IPS-NIHi11 (cell line): ENCODE measurements at regions not wholly inside any gene's neighbourhood (a gene's known extent, or its start where the extent isn't known, plus 50 kb on each side); places are given as distances from the start of the nearest gene placed in this dataset.
"Not testable (repeated sequence)": the region's sequence is repeated elsewhere in the genome, so short reads cannot be mapped to it uniquely, and the experiment has no call there.

Source experiments
- DNase-seq: peaks from one replicate; pipeline ENCODE4 v3.0.0; 2012; ENCODE audit warnings: mixed read lengths, low spot score

DNA sequence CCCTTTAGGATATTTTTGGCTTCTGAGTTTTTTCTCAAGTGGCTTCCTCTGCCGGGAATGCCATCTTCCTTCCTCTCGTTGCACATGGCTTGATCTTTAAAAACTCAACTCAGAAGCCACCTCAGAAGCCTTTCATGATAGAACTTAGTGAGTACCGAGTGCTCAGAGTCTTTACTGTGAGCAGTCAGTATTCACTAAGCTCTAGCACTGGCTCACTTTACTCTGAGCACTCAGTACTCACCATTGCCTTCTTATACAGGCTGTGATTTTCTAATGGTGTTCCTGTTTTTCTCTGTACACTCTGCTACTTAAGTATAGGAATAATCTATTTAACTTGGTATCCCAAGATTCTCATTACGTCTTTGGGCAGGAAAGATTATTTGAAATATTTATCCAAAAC, 116.2 kb downstream of the PFDN4 start:
- no peak for DNase-seq

DNA sequence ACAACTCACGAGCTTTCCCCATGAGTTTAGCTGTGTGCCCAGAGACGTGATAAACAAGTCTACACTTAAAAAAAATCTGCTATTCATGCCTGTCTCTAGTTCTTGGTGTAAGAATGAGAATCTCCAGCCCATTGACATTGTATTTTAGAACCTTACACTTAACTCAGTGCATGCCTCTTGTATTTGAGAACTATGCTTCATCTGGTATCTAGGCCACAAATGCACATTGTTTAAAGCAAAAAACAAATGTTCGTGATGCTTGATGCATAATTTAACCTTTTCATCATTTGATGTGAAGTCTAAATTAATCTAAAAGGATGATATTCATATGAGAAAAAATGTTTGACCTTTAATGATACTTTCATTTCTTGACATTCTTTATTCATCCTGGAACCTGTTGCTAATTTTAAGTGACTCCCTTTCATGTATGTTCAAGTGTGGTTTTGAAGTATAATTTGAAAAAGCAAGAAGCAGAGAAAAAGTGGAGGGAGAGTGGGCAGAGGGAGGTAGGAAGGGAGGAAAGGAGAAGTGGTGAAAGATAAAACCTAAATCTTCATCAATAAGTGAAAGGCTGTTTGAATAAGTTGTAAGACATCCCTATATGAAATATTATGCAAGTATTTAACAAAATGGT, 116.9 kb downstream of the PFDN4 start:
- DNase-seq = no peak

DNA sequence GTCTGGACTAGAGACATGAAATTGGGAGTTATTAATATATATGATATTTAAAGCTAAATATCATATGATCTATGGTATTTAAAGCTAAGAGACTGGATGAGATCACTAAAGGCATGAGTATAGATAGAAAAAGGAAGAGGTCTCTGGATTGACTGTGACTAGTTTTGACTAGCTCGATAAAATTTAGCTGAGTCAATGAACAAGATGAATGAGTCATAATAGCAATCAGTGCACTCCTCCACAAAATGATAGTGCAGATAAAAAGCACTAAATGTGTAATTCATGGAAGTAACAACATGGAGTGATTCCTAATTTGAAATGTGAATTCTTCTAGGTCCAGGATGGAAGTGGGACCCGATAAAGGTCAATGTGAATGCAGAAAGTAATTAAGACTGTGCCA, 127.4 kb downstream of the PFDN4 start:
- no peak for DNase-seq

DNA sequence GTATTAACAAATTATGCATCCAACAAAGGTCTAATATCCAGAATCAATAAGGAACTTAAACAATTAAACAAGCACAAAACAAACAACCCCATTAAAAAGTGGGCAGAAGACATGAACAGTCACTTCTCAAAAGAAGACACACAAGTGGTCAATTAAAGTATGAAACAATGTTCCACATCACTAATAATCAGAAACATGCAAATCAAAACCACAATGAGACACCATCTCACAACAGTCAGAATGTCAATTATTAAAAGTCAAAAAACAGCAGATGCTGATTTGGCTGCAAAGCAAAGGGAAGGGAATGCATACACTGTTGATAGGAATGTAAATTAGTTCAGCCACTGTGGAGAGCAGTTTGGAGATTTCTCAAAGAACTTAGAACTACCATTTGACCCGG, 129.3 kb downstream of the PFDN4 start:
- DNase-seq = no peak

DNA sequence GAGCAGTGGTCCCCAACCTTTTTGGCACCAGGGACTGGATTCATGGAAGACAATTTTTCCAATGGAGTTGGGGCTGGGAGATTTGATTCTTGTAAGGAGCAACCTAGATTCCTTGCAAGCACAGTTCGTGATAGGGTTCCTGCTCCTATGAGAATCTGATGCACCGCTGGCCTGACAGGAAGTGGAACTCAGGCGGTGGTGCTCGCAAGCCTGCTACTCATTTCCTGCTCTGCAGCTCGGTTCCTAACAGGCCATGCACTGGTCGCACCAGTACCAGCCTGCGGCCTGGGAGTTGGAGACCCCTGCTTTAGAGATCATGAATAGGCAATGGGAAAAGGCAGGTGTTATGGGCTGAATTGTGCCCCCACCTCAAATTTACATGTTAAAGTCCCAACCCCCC, 131.2 kb downstream of the PFDN4 start:
- no peak for DNase-seq

DNA sequence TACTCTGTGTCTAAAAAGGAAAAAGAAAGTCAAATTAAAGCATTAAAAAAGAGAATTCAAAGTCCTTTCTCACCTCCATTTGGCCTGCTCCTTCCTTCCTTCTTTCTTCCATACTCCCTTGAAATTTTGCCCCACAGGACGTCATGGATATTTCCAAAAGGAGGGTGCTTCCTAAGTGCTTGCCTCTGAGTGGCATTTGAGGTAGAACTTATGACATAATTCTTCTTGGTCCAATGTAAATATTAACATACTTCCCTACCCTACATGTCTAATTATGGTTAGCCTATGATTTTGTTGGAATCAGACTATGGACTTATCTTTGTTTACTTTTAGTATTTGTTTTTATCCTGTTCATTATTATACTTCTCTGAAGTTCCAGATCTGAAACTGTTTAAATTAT, 132.3 kb downstream of the PFDN4 start:
- DNase-seq = no peak

DNA sequence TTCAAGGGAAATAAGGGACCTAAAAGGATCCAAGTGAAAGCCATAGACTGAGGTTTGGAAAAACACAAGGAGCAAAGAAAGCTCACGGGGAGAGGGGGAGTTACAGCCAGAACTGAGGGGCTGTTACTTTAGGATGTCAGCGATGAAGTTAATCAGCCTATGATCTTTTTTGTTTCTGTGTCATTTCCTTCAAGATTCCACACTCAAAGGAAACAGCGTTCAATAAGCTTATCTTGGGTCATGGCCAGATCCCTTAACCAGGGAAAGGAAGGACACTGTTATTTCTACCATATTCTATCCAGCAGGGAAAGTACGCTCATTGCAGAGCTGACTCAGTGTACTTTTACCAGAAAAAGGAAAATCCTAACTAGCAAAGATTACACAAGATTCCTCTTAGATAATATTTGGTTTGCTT, 132.8 kb downstream of the PFDN4 start:
- no peak for DNase-seq

DNA sequence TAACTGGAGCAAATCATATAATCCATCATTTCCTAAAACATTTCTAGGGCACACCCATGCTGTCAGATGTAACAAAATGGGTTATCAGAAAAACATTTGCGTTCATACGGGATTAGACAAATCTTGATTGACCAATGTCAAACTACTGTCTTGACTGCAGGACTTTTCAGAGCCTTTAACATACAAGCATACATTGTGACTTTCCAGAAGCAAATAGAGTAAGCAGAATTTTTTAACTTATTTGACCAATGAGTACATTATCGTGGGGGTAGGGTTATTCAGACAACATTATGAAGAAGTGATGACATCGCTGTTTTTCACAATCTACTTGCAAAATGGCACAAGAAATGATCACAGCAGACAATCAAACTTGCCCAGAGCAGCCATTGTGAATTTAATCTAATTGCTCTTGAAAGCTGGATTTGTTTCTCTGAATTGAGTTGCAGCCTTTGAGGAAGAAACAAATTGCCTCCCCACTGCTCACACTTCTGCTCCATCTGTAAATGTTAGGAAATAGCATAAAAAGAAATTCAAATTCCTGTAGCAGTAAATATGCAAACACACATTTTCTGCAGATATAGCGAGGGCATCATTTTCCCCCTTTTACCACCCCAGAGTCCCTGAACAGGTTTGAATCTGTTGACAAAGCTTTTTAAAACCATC, 133.0 kb upstream of the DOK5 start:
- no peak for DNase-seq

DNA sequence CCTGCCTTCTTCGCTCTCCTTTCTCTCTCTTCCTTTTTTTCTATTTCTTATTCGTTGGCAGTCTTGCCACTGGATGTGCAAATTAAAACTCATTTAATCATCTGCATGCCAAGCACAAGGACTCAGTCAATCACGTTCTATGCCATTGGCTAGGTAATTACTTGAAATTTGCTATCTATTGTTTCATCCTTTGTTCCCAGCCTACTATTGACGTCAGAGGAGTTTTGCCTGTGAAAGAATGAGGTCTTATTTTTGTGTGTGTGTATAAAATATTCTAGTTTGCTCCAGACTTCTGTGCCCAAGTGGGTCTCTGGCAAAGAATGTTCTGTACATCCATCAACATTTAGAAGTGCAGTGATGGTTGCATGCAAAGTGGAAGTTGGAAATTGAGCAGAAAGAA, 132.3 kb upstream of the DOK5 start:
- no peak for DNase-seq

DNA sequence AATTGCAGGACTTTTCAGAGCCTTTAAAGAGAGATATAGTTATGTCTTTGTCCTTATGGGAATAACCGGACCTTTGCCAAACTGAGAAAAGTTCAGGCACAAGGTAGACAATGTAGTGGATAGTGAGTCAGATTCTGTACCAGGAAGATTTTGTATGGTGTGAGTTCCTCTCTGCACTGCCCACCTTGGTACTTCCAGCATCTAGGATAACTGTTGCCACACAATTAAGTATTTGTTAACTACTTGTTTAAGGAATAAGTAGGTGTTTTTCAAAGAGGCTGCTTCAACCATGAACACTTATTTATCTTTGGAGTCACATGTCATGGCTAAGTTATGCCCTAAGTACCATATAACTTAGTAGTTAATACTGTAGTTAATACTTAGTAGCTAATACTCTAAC, 131.8 kb upstream of the DOK5 start:
- DNase-seq = no peak

DNA sequence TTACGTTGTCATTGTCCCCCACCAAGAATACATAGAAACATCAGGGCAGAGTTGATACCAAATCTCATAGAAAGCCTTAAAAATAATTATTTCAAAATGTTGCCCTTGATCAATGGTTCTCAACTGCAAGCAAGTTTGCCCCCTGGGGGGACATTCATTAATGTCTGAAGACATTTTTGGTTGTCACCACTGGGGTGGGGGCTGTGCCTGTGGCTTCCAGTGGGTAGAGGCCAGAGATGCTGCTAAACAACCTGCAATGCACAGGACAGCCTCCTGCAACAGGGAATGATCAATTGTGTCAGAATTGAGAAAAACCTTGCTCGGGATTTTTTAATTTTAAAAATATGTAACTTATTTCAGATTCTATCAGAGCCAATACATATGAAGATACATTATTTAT, 130.6 kb upstream of the DOK5 start:
- no peak for DNase-seq

DNA sequence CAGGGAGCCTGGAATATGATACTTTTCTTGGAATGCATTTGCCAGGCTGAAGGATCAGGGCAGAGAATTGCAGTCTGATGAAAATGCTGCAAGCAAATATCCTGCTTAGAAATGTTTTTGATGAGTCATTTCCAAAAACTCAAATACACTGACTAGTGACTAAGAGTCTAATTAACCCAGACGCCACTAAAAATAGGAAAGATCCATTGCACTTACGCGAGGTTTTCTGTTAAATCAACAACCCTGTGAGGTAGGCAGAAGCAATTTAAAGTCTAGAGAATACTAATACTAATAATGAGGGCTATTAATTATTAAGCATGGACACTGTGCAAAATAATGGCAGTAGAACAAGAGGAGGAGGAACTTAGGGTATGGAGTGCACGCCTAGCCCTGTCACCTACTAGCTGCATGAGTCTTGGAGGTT, 130.1 kb upstream of the DOK5 start:
- no peak for DNase-seq

DNA sequence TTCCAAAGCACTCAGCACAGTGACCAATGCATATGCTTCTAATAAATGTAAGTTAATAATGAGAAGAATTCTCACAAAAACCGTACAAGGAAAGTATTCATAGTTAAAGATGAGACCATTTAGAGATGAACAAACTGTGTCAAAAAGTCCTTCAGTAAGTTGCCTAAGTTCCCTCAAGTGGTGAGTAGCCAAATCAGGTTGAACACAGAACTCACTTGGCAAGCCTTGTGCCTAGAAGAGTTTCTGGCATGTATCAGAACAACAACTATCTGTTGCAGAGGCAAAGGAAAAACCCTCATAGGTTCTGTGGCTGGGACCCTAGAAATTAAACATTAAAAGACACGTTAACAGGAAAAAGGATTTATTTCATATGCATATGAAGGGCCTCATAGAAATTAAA, 129.6 kb upstream of the DOK5 start:
- DNase-seq = no peak

DNA sequence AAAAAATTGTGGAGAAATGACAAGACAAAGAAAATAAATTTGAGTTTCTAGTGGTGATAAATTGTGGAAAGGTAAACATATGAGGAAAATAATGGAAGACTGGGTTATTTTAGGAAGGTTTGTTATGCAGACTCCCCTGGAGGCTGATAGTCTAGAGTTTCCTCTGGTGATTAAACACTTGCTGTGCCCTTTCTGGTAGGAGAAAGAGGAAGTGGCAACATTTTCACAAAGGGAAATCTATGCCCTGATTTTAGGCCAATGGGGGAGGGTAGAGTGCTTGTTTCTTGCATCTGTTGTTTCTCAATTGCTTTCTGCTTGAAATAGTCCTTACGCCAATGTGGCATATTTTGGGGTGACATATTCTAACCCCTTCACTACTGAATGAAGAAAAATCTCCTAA, 129.1 kb upstream of the DOK5 start:
- no peak for DNase-seq

DNA sequence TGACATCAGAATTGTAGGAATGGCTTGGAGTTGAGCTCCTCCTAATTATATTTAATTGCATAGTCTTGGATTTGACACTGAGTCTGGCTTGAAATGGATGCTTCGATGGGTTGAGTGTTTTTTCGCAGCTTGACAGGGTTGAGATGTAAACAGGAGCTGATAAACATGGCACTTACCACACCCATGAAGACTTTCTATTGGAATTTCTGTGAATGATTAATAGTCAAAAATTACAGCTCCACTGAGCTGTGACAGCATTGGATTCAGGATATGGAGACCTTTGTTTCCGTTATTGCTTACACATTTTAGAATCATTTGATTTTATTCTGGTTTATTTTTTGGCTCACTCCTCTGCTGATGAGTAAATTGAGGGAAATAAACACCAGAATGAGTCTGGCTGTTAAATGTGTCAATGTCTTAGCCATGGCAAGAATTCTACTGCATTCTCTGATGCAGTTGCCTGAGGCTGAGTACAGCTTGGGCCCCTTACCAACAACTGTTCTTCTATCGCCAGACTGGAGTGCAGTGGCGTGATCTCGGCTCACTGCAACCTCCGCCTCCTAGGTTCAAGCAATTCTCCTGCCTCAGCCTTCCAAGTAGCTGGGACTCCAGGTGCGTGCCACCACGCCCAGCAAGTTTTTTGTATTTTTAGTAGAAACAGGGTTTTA, 128.1 kb upstream of the DOK5 start:
- DNase-seq = no peak

DNA sequence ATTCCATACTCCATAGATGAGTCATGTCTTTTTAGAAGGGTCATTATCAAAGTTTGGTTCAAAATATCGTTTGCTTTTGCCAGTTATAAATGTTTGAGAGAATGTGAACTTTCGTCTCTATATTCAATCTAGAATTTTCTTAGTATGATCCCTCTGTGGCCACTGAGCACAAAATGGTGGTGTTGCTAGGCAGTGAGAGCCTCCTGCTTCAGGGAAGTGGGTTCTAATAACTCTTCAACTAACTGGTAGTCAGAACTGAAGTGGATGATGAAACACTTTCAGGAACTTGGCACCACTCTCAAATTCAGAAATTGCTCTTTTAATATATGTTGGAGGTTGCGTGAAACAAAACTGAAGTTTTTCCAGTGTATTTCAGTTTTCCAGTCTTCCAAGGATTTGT, 125.0 kb upstream of the DOK5 start:
- DNase-seq = no peak

DNA sequence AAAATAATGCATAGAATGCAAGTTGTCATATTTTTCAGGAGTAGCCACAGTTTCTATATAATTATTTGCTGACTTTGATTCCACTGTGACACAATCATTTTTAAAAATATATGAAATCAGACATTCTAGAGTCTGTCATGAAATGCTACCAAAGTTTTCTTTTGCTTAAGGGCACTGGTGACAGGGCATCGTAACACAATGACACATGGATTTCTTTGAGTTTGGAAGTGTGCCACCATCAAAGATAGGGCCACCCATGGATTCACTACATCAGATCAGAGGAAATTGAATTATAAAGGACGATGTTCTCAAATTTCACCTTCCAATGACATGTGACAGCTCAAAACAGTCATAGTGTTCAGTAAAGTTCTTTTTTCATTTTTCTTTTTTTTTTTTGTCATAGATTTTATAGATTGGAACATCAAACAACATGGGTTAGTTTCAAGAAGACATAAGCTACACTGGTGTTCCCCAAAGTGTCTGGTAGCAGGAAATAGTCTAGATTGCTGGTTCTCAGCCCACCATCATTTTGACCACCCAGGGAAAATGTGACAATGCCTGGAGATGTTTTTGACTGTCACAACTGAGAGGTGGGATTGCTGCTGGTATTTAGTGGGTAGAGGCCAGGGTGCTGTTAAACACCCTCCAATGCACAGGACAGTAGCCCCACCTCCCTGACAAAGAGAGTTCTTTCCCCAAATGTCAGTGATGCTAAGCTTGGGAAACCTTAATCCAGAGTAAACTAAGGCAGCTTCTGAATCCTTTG, 123.8 kb upstream of the DOK5 start:
- DNase-seq = no peak

DNA sequence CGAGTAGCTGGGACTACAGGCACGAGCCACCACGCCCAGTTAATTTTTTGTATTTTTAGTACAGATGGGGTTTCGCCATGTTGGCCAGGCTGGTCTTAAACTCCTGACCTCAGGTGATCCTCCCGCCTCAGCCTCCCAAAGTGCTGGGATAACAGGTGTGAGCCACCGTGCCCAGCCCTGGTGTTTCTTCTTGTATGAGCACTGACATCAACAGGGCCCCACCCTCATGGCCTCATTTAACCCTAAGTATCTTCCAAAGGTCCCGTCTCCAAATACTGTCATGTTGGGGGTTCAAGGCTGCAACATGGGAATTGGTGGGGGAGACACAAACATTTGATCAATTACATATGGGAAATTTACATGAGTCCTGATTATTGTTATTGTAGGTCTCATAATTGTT, 122.9 kb upstream of the DOK5 start:
- DNase-seq = not testable (repeated sequence)

DNA sequence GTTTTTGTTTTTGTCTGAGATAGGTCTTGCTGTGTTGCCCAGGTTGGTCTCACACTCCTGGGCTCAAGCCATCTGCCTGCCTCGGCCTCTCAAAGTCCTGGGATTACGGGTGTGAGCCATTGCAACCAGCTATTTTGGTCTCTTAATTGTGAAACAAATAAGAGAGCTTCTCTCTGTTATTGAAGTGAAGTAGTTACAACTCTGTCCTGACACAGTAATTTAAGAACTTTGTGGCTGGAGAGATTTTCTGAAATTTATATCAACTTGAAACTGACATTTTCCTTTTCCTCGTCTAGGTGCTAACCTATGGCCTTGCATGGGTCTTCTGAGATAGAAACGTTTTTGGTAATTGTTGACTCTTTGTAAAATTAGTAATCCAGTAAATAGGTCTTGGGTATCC, 122.1 kb upstream of the DOK5 start:
- no peak for DNase-seq

DNA sequence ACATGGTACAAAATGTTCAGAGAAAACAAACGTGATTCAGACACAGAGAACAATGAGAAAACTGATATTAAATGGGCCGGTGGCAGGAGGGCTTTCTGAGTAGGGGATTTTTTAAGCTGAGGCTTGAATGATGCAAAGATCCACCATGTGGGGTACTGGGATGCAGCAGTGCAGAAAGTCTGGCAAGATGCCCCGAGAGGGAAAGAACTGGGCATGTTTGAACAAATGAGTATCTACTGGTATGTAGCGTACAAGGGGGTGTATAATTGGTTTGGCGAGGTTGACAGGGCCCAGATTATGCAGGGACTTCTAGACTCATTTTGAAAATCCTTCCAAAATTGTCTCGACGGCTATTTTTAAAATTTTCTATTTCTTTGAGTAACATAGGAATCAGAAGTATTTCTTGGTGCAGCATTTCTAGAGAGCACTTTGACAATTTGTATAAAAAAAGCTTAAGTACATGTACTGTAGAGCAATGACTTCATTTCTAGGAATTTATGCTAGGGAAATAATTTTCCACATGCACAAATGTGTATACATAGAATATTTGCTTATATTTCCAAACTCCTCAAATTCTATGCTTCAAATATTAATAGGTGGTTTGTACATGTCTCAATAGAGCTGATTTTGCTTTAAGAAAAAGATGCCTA, 119.6 kb upstream of the DOK5 start:
- DNase-seq = no peak

DNA sequence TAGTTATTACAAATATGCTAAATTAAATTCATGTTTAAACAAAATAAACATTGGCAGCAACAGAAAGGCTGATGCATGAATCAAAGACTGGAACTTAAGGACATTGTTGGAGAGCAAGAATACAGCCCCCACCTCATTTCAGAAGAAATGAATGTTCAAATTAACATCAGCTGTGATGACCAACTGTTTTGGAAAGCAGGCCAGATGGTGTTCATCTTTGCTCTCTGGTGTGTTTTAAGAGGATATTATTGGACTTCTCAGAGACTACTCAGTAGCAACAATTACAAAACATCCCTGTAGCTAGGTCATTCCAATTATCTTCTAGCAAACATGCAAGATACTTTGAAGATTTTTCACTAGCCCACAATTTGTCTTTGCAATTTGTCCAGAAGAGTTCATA, 118.6 kb upstream of the DOK5 start:
- no peak for DNase-seq

DNA sequence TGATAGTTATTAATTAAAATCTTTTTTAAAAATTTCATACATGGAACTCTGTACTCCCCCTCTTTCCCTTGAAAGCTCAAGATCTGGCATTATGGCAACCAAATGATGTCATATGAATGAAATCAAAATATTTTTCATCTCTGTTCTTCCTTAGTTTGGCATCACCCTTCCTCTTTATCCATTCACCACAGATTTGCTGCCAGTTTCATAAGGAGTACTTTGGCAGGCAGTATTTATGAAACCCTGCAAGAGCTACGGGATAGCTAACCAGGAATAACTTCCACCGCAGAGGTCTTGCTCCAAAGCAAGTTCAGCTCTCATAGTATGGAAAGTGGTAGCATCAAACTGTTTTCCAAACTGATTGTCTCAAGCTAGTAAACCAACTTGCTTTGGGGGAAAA, 113.9 kb upstream of the DOK5 start:
- no peak for DNase-seq
